GM23338 (cell line): ENCODE measurements at regions not wholly inside any gene's neighbourhood (a gene's known extent, or its start where the extent isn't known, plus 50 kb on each side); places are given as distances from the start of the nearest gene placed in this dataset.

ENCODE experiments used
- ATAC-seq: fragments of 200-7000 bp; cut with Tn5 transposase; 3 replicates; pipeline ENCODE4 v1.9.1; 2020
- DNase-seq: peaks from one replicate; pipeline ENCODE4 v3.0.0-alpha.2; 2015; ENCODE audit warnings: low spot score
- H2AFZ ChIP-seq: fragments of 200-600 bp; sonication (generic); 2 replicates; pipeline ENCODE4 v1.8.0; 2016; ENCODE audit warnings: antibody characterized with exemption, mild to moderate bottlenecking, moderate library complexity
- H3F3A ChIP-seq: fragments of 200-600 bp; sonication (generic); replicated peaks from 2 replicates; pipeline ENCODE4 v1.8.0; 2017; ENCODE audit warnings: antibody characterized with exemption, mixed run types, low read depth
- H3K27ac ChIP-seq: fragments of 200-600 bp; sonication (generic); 2 replicates; pipeline ENCODE4 v1.6.1; 2016; ENCODE audit warnings: low read depth
- H3K27me3 ChIP-seq: fragments of 200-600 bp; sonication (generic); 2 replicates; pipeline ENCODE4 v1.8.0; 2016; ENCODE audit warnings: mild to moderate bottlenecking, mixed run types, moderate library complexity; ENCODE audit not compliant: insufficient read depth
- H3K36me3 ChIP-seq: fragments of 200-600 bp; sonication (generic); 2 replicates; pipeline ENCODE4 v1.8.0; 2016; ENCODE audit warnings: mild to moderate bottlenecking; ENCODE audit not compliant: insufficient read depth
- H3K4me1 ChIP-seq: fragments of 200-600 bp; sonication (generic); 2 replicates; pipeline ENCODE4 v1.8.0; 2016; ENCODE audit warnings: mild to moderate bottlenecking, moderate library complexity; ENCODE audit not compliant: insufficient read depth
- H3K4me2 ChIP-seq: fragments of 200-600 bp; sonication (generic); 2 replicates; pipeline ENCODE4 v1.7.1; 2017; ENCODE audit warnings: mixed run types
- H3K4me3 ChIP-seq: fragments of 200-600 bp; sonication (generic); 2 replicates; pipeline ENCODE4 v1.6.1; 2016; ENCODE audit warnings: mixed run types
- H3K79me2 ChIP-seq: fragments of 200-600 bp; sonication (generic); replicated peaks from 2 replicates; pipeline ENCODE4 v1.8.0; 2017; ENCODE audit warnings: mild to moderate bottlenecking; ENCODE audit not compliant: insufficient read depth
- H3K9me2 ChIP-seq: fragments of 200-600 bp; sonication (generic); 2 replicates; pipeline ENCODE4 v1.8.0; 2017; ENCODE audit not compliant: insufficient read depth
- H4K20me1 ChIP-seq: fragments of 200-600 bp; sonication (generic); replicated peaks from 2 replicates; pipeline ENCODE4 v1.8.0; 2017; ENCODE audit warnings: mild to moderate bottlenecking; ENCODE audit not compliant: insufficient read depth
- H3K27ac Mint-ChIP-seq: 2 replicates; pipeline ENCODE4 v1.8.0; 2020; ENCODE audit warnings: inconsistent platforms, mild to moderate bottlenecking, moderate library complexity, mixed read lengths
- H3K27me3 Mint-ChIP-seq: 3 replicates; pipeline ENCODE4 v1.8.0; 2022; ENCODE audit warnings: low read depth, mild to moderate bottlenecking, moderate library complexity, mixed read lengths, inconsistent platforms; ENCODE audit not compliant: insufficient read depth, poor library complexity
- H3K36me3 Mint-ChIP-seq: 3 replicates; pipeline ENCODE4 v1.8.0; 2021; ENCODE audit warnings: low read depth, mild to moderate bottlenecking, inconsistent platforms, moderate library complexity, mixed read lengths
- H3K4me1 Mint-ChIP-seq: 3 replicates; pipeline ENCODE4 v1.8.0; 2020; ENCODE audit warnings: mild to moderate bottlenecking, inconsistent platforms, mixed read lengths
- H3K4me3 Mint-ChIP-seq: 3 replicates; pipeline ENCODE4 v1.8.0; 2021; ENCODE audit warnings: moderate library complexity, mild to moderate bottlenecking, inconsistent platforms, mixed read lengths
- H3K9me3 Mint-ChIP-seq: 3 replicates; pipeline ENCODE4 v1.8.0; 2020; ENCODE audit warnings: moderate library complexity, mild to moderate bottlenecking, inconsistent platforms, mixed read lengths
- CREB1 ChIP-seq: fragments of 250-450 bp; sonication (Bioruptor Pico); IDR thresholded peaks from 2 replicates; pipeline ENCODE4 v1.5.0; 2020; ENCODE audit warnings: low read depth, mild to moderate bottlenecking, moderate library complexity
- EZH2 ChIP-seq: fragments of 200-600 bp; sonication (generic); IDR thresholded peaks from one replicate; pipeline ENCODE4 v1.8.0; 2017; ENCODE audit warnings: antibody characterized with exemption, mild to moderate bottlenecking, low read depth; ENCODE audit not compliant: unreplicated experiment
- JUNB ChIP-seq: IDR thresholded peaks from one replicate; pipeline ENCODE4 v1.6.1; 2016; ENCODE audit warnings: antibody characterized with exemption; ENCODE audit not compliant: unreplicated experiment
- NANOG ChIP-seq: IDR thresholded peaks from 2 replicates; pipeline ENCODE4 v1.6.1; 2016; ENCODE audit warnings: antibody characterized with exemption, borderline replicate concordance
- POLR2AphosphoS5 ChIP-seq: IDR thresholded peaks from 2 replicates; pipeline ENCODE4 v1.6.1; 2016; ENCODE audit warnings: antibody characterized with exemption, low read depth
- STAT1 ChIP-seq: IDR thresholded peaks from one replicate; pipeline ENCODE4 v1.6.1; 2016; ENCODE audit warnings: antibody characterized with exemption; ENCODE audit not compliant: unreplicated experiment
- ZNF114 ChIP-seq: fragments of 250-450 bp; sonication (Bioruptor Pico); IDR thresholded peaks from 2 replicates; pipeline ENCODE4 v1.5.0; 2020; ENCODE audit warnings: mild to moderate bottlenecking, moderate library complexity
- ZNF331 ChIP-seq: fragments of 250-450 bp; sonication (Bioruptor Pico); IDR thresholded peaks from 2 replicates; pipeline ENCODE4 v1.5.0; 2020; ENCODE audit warnings: low read depth, mild to moderate bottlenecking, moderate library complexity
- TF ChIP-seq, protein P1 (sequence below): IDR thresholded peaks from one replicate; pipeline ENCODE4 v1.6.1; 2018; ENCODE audit warnings: antibody characterized with exemption; ENCODE audit not compliant: unreplicated experiment
- TF ChIP-seq, protein P2 (sequence below), 2 experiments: fragments of 200-600 bp in 1 of 2; sonication (generic) in 1 of 2; conservative IDR thresholded peaks; 2 replicates each; pipeline versions ENCODE4 v1.5.1 to v1.6.1; 2016 to 2017; ENCODE audit warnings: antibody characterized with exemption in 2 of 2, low read depth in 2 of 2, mild to moderate bottlenecking in 2 of 2, moderate library complexity in 1 of 2
- TF ChIP-seq, protein P3 (sequence below): fragments of 250-450 bp; sonication (Bioruptor Pico); IDR thresholded peaks from 2 replicates; pipeline ENCODE4 v1.5.0; 2020; ENCODE audit warnings: mild to moderate bottlenecking, moderate library complexity

DNA sequence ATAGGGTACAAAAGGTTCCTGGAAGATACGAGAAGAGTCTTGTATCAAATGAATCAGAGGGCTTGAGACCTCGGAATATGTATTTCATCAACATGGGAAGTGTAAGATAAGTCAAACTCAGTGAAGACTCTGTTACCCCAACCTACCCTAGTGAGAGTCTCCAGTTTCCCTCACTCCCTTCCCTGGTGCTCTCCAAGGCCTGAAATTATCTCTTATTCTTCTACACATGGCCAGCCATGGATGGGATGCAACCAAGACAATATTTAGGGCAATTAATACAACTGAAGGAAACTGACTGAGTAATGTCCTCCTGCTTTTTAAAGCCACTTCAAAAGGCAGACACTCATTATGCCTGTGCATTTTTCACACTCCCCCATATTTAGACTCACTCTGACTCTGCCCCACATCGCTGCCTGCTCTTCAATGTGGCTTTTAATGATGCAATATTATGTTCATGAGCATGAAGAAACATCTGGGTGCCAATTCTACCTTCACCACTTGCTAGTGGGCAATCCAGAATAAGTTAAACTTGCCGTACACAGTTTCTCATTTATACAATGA is 137.1 kb upstream of the THBS1 start:
- TF ChIP-seq ZNF114 (no peak), ZNF331 (CRISPR knock-in tag) (no peak), POLR2AphosphoS5 (no peak), STAT1 (no peak), JUNB (no peak), EZH2 (no peak), NANOG (no peak), CREB1 (CRISPR knock-in tag) (no peak)
- TF ChIP-seq, protein P1, sequence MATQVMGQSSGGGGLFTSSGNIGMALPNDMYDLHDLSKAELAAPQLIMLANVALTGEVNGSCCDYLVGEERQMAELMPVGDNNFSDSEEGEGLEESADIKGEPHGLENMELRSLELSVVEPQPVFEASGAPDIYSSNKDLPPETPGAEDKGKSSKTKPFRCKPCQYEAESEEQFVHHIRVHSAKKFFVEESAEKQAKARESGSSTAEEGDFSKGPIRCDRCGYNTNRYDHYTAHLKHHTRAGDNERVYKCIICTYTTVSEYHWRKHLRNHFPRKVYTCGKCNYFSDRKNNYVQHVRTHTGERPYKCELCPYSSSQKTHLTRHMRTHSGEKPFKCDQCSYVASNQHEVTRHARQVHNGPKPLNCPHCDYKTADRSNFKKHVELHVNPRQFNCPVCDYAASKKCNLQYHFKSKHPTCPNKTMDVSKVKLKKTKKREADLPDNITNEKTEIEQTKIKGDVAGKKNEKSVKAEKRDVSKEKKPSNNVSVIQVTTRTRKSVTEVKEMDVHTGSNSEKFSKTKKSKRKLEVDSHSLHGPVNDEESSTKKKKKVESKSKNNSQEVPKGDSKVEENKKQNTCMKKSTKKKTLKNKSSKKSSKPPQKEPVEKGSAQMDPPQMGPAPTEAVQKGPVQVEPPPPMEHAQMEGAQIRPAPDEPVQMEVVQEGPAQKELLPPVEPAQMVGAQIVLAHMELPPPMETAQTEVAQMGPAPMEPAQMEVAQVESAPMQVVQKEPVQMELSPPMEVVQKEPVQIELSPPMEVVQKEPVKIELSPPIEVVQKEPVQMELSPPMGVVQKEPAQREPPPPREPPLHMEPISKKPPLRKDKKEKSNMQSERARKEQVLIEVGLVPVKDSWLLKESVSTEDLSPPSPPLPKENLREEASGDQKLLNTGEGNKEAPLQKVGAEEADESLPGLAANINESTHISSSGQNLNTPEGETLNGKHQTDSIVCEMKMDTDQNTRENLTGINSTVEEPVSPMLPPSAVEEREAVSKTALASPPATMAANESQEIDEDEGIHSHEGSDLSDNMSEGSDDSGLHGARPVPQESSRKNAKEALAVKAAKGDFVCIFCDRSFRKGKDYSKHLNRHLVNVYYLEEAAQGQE = no peak
- TF ChIP-seq, protein P2, sequence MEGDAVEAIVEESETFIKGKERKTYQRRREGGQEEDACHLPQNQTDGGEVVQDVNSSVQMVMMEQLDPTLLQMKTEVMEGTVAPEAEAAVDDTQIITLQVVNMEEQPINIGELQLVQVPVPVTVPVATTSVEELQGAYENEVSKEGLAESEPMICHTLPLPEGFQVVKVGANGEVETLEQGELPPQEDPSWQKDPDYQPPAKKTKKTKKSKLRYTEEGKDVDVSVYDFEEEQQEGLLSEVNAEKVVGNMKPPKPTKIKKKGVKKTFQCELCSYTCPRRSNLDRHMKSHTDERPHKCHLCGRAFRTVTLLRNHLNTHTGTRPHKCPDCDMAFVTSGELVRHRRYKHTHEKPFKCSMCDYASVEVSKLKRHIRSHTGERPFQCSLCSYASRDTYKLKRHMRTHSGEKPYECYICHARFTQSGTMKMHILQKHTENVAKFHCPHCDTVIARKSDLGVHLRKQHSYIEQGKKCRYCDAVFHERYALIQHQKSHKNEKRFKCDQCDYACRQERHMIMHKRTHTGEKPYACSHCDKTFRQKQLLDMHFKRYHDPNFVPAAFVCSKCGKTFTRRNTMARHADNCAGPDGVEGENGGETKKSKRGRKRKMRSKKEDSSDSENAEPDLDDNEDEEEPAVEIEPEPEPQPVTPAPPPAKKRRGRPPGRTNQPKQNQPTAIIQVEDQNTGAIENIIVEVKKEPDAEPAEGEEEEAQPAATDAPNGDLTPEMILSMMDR (conservative IDR thresholded peaks at IDR 0.05; ENCODE audit: low read depth in 2 of 2) = no peak
- TF ChIP-seq, protein P3, sequence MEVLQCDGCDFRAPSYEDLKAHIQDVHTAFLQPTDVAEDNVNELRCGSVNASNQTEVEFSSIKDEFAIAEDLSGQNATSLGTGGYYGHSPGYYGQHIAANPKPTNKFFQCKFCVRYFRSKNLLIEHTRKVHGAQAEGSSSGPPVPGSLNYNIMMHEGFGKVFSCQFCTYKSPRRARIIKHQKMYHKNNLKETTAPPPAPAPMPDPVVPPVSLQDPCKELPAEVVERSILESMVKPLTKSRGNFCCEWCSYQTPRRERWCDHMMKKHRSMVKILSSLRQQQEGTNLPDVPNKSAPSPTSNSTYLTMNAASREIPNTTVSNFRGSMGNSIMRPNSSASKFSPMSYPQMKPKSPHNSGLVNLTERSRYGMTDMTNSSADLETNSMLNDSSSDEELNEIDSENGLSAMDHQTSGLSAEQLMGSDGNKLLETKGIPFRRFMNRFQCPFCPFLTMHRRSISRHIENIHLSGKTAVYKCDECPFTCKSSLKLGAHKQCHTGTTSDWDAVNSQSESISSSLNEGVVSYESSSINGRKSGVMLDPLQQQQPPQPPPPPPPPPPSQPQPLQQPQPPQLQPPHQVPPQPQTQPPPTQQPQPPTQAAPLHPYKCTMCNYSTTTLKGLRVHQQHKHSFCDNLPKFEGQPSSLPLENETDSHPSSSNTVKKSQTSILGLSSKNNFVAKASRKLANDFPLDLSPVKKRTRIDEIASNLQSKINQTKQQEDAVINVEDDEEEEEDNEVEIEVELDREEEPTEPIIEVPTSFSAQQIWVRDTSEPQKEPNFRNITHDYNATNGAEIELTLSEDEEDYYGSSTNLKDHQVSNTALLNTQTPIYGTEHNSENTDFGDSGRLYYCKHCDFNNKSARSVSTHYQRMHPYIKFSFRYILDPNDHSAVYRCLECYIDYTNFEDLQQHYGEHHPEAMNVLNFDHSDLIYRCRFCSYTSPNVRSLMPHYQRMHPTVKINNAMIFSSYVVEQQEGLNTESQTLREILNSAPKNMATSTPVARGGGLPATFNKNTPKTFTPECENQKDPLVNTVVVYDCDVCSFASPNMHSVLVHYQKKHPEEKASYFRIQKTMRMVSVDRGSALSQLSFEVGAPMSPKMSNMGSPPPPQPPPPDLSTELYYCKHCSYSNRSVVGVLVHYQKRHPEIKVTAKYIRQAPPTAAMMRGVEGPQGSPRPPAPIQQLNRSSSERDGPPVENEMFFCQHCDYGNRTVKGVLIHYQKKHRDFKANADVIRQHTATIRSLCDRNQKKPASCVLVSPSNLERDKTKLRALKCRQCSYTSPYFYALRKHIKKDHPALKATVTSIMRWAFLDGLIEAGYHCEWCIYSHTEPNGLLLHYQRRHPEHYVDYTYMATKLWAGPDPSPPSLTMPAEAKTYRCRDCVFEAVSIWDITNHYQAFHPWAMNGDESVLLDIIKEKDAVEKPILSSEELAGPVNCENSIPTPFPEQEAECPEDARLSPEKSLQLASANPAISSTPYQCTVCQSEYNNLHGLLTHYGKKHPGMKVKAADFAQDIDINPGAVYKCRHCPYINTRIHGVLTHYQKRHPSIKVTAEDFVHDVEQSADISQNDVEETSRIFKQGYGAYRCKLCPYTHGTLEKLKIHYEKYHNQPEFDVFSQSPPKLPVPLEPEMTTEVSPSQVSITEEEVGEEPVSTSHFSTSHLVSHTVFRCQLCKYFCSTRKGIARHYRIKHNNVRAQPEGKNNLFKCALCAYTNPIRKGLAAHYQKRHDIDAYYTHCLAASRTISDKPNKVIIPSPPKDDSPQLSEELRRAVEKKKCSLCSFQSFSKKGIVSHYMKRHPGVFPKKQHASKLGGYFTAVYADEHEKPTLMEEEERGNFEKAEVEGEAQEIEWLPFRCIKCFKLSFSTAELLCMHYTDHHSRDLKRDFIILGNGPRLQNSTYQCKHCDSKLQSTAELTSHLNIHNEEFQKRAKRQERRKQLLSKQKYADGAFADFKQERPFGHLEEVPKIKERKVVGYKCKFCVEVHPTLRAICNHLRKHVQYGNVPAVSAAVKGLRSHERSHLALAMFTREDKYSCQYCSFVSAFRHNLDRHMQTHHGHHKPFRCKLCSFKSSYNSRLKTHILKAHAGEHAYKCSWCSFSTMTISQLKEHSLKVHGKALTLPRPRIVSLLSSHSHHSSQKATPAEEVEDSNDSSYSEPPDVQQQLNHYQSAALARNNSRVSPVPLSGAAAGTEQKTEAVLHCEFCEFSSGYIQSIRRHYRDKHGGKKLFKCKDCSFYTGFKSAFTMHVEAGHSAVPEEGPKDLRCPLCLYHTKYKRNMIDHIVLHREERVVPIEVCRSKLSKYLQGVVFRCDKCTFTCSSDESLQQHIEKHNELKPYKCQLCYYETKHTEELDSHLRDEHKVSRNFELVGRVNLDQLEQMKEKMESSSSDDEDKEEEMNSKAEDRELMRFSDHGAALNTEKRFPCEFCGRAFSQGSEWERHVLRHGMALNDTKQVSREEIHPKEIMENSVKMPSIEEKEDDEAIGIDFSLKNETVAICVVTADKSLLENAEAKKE = no peak
- no peaks in the 10 kb centered on the region for H3K79me2 ChIP-seq
- H3K4me3 ChIP-seq = no peak overlapping the region
- H3K9me3 Mint-ChIP-seq = no peaks in the 10 kb centered on the region
- no peaks in the 10 kb centered on the region for H3K27me3 Mint-ChIP-seq
- H3F3A ChIP-seq = no peaks in the 10 kb centered on the region
- H3K36me3 ChIP-seq = no peaks in the 10 kb centered on the region
- no peak overlapping the region for H3K4me2 ChIP-seq
- H3K4me1 ChIP-seq = peaks cover 4% of the 10 kb centered on the region; the same call in 1 of the 2 replicates
- DNase-seq (no peak), ATAC-seq (no peak)
- H3K9me2 ChIP-seq = peaks cover 15% of the 10 kb centered on the region
- no peak overlapping the region for H3K27ac ChIP-seq
- peaks cover 26% of the 10 kb centered on the region for H3K4me1 Mint-ChIP-seq
- no peaks in the 10 kb centered on the region for H3K36me3 Mint-ChIP-seq
- no peaks in the 10 kb centered on the region for H4K20me1 ChIP-seq
- no peak overlapping the region for H3K27ac Mint-ChIP-seq
- H2AFZ ChIP-seq = no peak overlapping the region
- H3K27me3 ChIP-seq = no peaks in the 10 kb centered on the region
- H3K4me3 Mint-ChIP-seq = no peak overlapping the region
